Gastroesophageal sphincter (tissue), 4 donors: ENCODE measurements at regions not wholly inside any gene's neighbourhood (a gene's known extent, or its start where the extent isn't known, plus 50 kb on each side); places are given as distances from the start of the nearest gene placed in this dataset.
"Not testable (repeated sequence)": the region's sequence is repeated elsewhere in the genome, so short reads cannot be mapped to it uniquely, and the experiment has no call there.

ENCODE experiments used
- ATAC-seq: fragments of 150-250 bp; one replicate; pipeline ENCODE4 v1.9.1; 2016; ENCODE audit warnings: mild to moderate bottlenecking, moderate library complexity
- H3K27ac ChIP-seq, 4 donors: fragments of 200-600 bp; sonication (generic) in 3 of 4; 1 replicate in 3 of 4; 2 replicates in 1 of 4; pipeline ENCODE4 v1.5.1; 2016 to 2019
- H3K27me3 ChIP-seq: fragments of 200-600 bp; sonication (generic); one replicate; pipeline ENCODE4 v1.5.1; 2019
- H3K36me3 ChIP-seq, 2 donors: fragments of 200-600 bp; sonication (generic); one replicate each; pipeline ENCODE4 v1.5.1; 2019; ENCODE audit warnings: control low read depth in 1 of 2
- H3K4me1 ChIP-seq, 3 donors: fragments of 200-600 bp; sonication (generic); 1 replicate in 2 of 3; 2 replicates in 1 of 3; pipeline ENCODE4 v1.5.1; 2016 to 2019; ENCODE audit warnings: control low read depth in 2 of 3
- H3K4me3 ChIP-seq, 2 donors: fragments of 200-600 bp; sonication (generic); one replicate each; pipeline ENCODE4 v1.5.1; 2019; ENCODE audit warnings: mild to moderate bottlenecking in 1 of 2, moderate library complexity in 1 of 2
- H3K9me3 ChIP-seq, 3 donors: fragments of 200-600 bp; sonication (generic); one replicate each; pipeline ENCODE4 v1.5.1; 2017 to 2019; ENCODE audit warnings: control low read depth in 2 of 3
- EP300 ChIP-seq: sonication (generic); formaldehyde crosslinking; IDR thresholded peaks from one replicate; pipeline ENCODE4 v1.6.1; 2017; ENCODE audit warnings: antibody characterized with exemption, mild to moderate bottlenecking
- POLR2A ChIP-seq, 2 donors: fragments of 450-650 bp; IDR thresholded peaks; one replicate each; pipeline ENCODE4 v1.6.1; 2017; ENCODE audit warnings: antibody characterized with exemption in 2 of 2, mild to moderate bottlenecking in 2 of 2, moderate library complexity in 1 of 2
- POLR2AphosphoS5 ChIP-seq: sonication (generic); formaldehyde crosslinking; IDR thresholded peaks from one replicate; pipeline ENCODE4 v1.6.1; 2017; ENCODE audit warnings: antibody characterized with exemption
- WGBS, 2 donors: methylation state at CpG; one replicate each; pipeline ENCODE4 v1.1.5; 2018; ENCODE audit warnings: low coverage in 1 of 2; 5-methylcytosine and 5-hydroxymethylcytosine counted together
- TF ChIP-seq, protein P1 (sequence below), 4 experiments: fragments of 200-600 bp in 2 of 4; fragments of 450-650 bp in 2 of 4; sonication (generic) in 1 of 4; IDR thresholded peaks; one replicate each; pipeline ENCODE4 v1.5.1; 2017 to 2019; ENCODE audit warnings: antibody characterized with exemption in 4 of 4, mild to moderate bottlenecking in 2 of 4, moderate library complexity in 2 of 4

DNA sequence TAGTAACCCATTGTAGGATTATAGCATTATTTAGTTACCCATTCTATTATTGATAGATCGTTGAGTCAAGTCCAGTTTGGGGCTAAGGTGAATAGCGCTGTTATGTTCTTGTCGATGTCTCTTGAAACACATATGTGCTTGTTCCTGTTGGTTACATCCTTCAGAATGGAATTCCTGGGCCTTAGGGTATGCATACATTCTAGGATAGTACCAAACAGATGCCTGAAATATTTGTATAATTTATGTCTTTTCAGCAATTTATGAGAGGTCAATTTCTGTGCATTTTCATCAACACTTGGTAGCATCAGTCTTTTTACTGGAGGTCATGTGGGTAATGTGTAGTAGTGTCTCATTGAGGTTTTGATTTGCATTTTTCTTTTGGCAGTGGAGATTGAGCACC lies 78.9 kb upstream of the ADORA2B start:
- H3K4me1 ChIP-seq, H3K36me3 ChIP-seq, ATAC-seq, H3K9me3 ChIP-seq, H3K27ac ChIP-seq, H3K4me3 ChIP-seq, H3K27me3 ChIP-seq: not testable (repeated sequence)
- 93% methylated on average over 3 of the region's 3 CpGs; no CpG with 5 or more reads in 1 of the 2 donors for WGBS, 2 donors

DNA sequence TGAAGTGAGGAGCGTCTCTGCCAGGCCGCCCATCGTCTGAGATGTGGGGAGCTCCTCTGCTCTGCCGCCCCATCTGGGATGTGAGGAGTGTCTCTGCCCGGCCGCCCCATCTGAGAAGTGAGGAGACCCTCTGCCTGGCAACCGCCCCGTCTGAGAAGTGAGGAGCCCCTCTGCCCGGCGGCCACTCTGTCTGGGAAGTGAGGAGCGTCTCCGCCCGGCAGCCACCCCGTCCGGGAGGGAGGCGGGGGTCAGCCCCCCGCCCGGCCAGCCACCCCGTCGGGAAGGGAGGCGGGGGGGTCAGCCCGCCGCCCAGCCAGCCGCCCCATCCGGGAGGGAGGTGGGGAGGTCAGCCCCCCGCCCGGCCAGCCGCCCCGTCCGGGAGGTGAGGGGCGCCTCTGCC lies 77.6 kb upstream of the ADORA2B start:
- no CpG with 5 or more reads among the region's 31 CpGs for WGBS, 2 donors
- not testable (repeated sequence) for H3K27me3 ChIP-seq, H3K4me3 ChIP-seq, H3K27ac ChIP-seq, H3K9me3 ChIP-seq, ATAC-seq, H3K36me3 ChIP-seq, H3K4me1 ChIP-seq

DNA sequence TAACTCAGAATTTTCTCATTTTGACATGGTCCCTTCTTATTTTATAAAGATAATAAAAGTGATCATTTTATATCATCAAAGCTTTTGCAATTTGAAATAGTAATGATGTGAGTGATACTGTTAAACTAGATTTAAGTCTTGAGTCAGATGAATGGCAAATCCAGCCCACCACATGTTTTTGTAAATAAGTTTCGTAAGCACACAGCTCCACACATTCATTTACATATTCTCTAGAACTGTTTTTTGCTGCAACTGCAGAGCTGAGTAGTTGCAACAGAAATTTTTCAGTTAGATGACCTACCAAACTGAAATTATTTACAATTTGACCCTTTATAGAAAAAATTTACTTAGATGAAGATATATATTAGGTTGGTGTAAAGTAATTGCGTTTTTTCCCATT lies 75.1 kb upstream of the ADORA2B start:
- ATAC-seq, H3K4me3 ChIP-seq, H3K27ac ChIP-seq, H3K27me3 ChIP-seq, H3K36me3 ChIP-seq, H3K9me3 ChIP-seq, H3K4me1 ChIP-seq: not testable (repeated sequence)
- no CpG with 5 or more reads among the region's 2 CpGs for WGBS, 2 donors

DNA sequence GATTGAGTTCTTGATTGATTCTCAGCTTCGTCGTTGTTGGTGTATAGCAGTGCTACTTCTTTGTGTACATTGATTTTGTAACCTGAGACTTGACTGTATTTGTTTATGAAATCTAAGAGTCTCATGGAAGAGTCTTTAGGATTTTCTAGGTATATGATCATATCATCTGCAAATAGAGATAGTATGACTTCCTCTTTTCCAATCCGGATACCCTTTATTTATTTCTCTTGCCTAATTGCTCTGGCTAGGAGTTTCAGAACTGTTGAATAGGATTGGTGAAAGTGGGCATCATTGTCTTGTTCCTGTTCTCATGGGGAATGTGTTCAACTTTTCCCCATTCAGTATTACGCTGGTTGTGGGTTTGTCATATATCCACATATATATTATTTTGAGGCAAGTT lies 72.3 kb upstream of the ADORA2B start:
- WGBS, 2 donors, result 70 to 86% methylated on average over 4 of the region's 4 CpGs
- H3K36me3 ChIP-seq, H3K4me1 ChIP-seq, H3K27me3 ChIP-seq, H3K9me3 ChIP-seq, ATAC-seq, H3K4me3 ChIP-seq, H3K27ac ChIP-seq: not testable (repeated sequence)

DNA sequence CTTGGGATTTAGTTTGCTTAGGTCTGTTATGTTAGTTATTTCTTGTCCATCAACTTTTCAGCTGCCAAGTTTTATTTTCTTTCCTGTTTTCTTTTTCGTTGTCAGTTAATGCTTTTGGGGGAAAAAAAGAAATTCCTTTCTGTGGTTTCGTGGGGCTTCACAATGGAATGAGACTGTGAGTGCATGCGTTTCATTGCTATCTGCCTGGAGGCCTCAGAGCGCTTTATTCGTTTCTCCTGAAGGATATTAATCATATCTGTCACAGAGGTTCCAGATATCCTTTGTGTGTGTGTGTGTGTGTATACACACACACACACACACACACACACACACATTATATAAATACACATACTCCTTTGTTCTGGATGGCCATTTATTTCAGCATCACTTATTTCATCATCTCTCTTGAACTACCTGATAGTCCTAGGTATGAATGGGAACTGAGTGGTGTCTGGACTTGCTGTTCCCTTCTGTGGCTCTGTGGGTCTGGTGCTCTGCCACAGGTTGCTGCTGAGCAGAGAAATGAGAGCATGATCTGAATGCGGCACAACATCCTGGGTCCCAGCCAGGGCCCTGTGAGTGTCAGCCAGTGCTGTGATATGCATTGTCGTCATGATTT lies 66.9 kb upstream of the ADORA2B start:
- H3K27me3 ChIP-seq, H3K4me3 ChIP-seq: not testable (repeated sequence)
- WGBS, 2 donors, result 76 to 91% methylated on average over 3 to 7 of the region's 7 CpGs

DNA sequence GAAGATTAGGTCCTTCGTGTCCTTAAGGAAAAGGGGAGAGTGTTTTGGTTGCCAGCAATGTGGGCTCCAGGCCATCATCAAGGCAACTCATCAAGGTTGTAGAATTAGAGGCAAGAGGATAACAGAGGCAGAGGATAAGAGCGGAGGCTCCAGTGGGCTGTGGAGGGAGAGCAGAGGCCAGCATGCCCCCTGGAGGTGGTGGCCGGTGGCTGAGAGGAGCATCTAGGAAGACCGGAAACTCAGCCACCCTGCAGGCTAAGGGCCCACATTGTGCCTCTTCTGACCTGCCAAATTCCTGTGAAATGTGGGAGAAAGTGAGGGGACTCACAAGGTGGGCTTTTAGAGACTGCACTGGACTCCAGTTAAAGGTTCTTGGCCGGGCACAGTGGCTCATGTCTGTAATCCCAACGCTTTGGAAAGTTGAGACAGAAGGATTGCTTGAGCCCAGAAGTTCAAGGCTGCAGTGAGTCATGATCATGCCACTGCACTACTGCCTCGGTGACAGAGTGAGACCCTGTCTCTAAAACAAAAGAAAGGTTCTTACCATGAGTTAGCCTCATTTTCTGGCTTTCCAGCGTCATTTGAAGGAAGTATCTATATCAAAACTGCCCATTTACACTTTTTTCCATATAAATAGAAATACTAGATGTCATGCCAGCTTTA lies 62.7 kb upstream of the ADORA2B start:
- no peak overlapping the region for H3K27ac ChIP-seq
- ATAC-seq, result no peak
- H3K9me3 ChIP-seq, result no peaks in the 10 kb centered on the region
- TF ChIP-seq EP300 (no peak), POLR2A (IDR thresholded peaks at IDR 0.05) (no peak), POLR2AphosphoS5 (no peak)
- TF ChIP-seq, protein P1, sequence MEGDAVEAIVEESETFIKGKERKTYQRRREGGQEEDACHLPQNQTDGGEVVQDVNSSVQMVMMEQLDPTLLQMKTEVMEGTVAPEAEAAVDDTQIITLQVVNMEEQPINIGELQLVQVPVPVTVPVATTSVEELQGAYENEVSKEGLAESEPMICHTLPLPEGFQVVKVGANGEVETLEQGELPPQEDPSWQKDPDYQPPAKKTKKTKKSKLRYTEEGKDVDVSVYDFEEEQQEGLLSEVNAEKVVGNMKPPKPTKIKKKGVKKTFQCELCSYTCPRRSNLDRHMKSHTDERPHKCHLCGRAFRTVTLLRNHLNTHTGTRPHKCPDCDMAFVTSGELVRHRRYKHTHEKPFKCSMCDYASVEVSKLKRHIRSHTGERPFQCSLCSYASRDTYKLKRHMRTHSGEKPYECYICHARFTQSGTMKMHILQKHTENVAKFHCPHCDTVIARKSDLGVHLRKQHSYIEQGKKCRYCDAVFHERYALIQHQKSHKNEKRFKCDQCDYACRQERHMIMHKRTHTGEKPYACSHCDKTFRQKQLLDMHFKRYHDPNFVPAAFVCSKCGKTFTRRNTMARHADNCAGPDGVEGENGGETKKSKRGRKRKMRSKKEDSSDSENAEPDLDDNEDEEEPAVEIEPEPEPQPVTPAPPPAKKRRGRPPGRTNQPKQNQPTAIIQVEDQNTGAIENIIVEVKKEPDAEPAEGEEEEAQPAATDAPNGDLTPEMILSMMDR (IDR thresholded peaks at IDR 0.05), result no peak
- H3K4me1 ChIP-seq, result no peaks in the 10 kb centered on the region
- no peaks in the 10 kb centered on the region for H3K36me3 ChIP-seq
- 78 to 85% methylated on average over 2 to 5 of the region's 8 CpGs for WGBS, 2 donors
- peaks cover 5% of the 10 kb centered on the region for H3K27me3 ChIP-seq
- no peak overlapping the region for H3K4me3 ChIP-seq

More for the DNA sequence above, 66.9 kb upstream of the ADORA2B start:
- not testable (repeated sequence) for H3K27ac ChIP-seq, H3K4me1 ChIP-seq, ATAC-seq, H3K9me3 ChIP-seq, H3K36me3 ChIP-seq

DNA sequence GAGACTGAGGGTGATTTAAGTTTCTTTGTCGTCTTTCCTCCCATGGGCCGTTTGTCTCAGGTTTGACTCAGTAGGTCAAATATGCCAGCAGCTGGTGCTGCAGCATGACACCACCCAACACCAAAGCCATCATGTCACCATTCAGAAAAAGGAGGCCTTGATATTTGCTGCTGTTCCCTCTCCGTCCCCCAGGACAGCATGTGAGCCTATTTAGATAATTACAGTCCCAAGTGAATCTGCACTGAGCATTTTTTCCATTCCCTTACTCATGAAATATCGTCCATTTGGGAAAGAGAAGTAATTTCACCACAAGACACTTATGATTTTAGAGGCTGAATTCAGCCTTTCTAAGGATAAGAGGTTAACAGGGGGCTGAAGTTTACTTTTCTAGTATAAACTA lies 62.2 kb upstream of the ADORA2B start:
- Histone ChIP-seq H3K4me1 (no peaks in the 10 kb centered on the region), H3K9me3 (no peaks in the 10 kb centered on the region), H3K27me3 (peaks cover 5% of the 10 kb centered on the region), H3K4me3 (no peak overlapping the region), H3K36me3 (no peaks in the 10 kb centered on the region), H3K27ac (no peak overlapping the region)
- WGBS, 2 donors, result 58 to 74% methylated on average over 3 to 4 of the region's 4 CpGs
- TF ChIP-seq POLR2AphosphoS5 (no peak), POLR2A (IDR thresholded peaks at IDR 0.05) (no peak), EP300 (no peak)
- no peak for ATAC-seq

DNA sequence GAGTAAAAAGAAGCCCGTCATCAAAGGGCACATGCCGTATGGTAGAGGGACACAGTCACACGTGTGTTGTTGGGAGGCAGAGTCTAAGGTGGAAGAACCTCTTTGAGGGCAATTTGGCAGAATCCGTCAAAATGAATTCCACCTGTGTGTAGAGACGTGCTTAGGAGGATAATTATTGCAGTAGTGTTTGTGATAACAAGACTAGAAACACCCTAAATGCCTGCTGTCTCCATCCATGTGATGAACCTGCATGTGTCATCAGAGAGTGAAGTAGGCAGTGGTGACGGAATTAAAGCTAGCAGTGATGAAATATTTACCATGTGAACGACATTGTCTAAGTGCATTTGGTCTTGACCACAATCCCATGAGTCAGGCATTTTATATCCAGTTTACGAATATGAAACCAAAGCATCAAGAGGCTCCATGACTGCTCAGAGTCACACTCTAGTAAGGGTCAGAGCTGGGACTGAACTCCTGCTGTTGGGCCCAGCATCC lies 61.3 kb upstream of the ADORA2B start:
- Histone ChIP-seq H3K9me3 (no peaks in the 10 kb centered on the region), H3K4me1 (no peaks in the 10 kb centered on the region), H3K36me3 (no peaks in the 10 kb centered on the region), H3K4me3 (no peak overlapping the region), H3K27ac (no peak overlapping the region), H3K27me3 (peaks cover 5% of the 10 kb centered on the region)
- ATAC-seq, result no peak
- TF ChIP-seq EP300, result no peak
- TF ChIP-seq POLR2AphosphoS5, result no peak
- TF ChIP-seq, protein P1 (IDR thresholded peaks at IDR 0.05), result no peak
- no peak for TF ChIP-seq POLR2A (IDR thresholded peaks at IDR 0.05)
- WGBS, 2 donors, result 87 to 97% methylated on average over 7 to 8 of the region's 8 CpGs
